Activated CD4-positive, alpha-beta T cell treated with anti-CD3 and anti-CD28 coated beads for 36 hours (primary cell): ENCODE measurements at regions not wholly inside any gene's neighbourhood (a gene's known extent, or its start where the extent isn't known, plus 50 kb on each side); places are given as distances from the start of the nearest gene placed in this dataset.

Experiments used
- ATAC-seq: fragments of 200-7000 bp; cut with Tn5 transposase; one replicate; pipeline ENCODE4 v1.10.0; 2021; ENCODE audit warnings: mild to moderate bottlenecking, moderate library complexity
- CTCF ChIA-PET: fragments of 350-600 bp; sonication (Branson Sonifier 250); formaldehyde crosslinking; loops from one replicate; lab custom pipeline; 2021; ENCODE audit warnings: antibody characterized with exemption; lab: Charles Lee
- POLR2A ChIA-PET: fragments of 350-600 bp; sonication (Branson Sonifier 250); formaldehyde crosslinking; loops from one replicate; lab custom pipeline; 2021; ENCODE audit warnings: antibody characterized with exemption, inconsistent platforms; lab: Charles Lee
- DNase-seq: peaks from one replicate; pipeline ENCODE4 v3.0.0-alpha.2; 2020
- H3K27ac Mint-ChIP-seq: one replicate; pipeline ENCODE4 v1.8.0; 2021; ENCODE audit warnings: mixed read lengths
- H3K27me3 Mint-ChIP-seq: one replicate; pipeline ENCODE4 v1.8.0; 2021; ENCODE audit warnings: mixed read lengths
- H3K36me3 Mint-ChIP-seq: one replicate; pipeline ENCODE4 v1.8.0; 2021; ENCODE audit warnings: low read depth, mixed read lengths
- H3K4me1 Mint-ChIP-seq: one replicate; pipeline ENCODE4 v1.8.0; 2021; ENCODE audit warnings: mixed read lengths
- H3K4me3 Mint-ChIP-seq: one replicate; pipeline ENCODE4 v1.8.0; 2021; ENCODE audit warnings: mild to moderate bottlenecking, moderate library complexity, mixed read lengths
- H3K9me3 Mint-ChIP-seq: one replicate; pipeline ENCODE4 v1.8.0; 2021; ENCODE audit warnings: low read depth, mixed read lengths
- intact Hi-C, 2 experiments: fragments of 100-400 bp; cut with DNase I in 1 of 2; cut with micrococcal nuclease in 1 of 2; formaldehyde crosslinking; loops; one replicate each; pipeline versions ENCODE4 v1.14.2 to v1.15.1; 2022 to 2024; cut with DNase I, micrococcal nuclease

DNA sequence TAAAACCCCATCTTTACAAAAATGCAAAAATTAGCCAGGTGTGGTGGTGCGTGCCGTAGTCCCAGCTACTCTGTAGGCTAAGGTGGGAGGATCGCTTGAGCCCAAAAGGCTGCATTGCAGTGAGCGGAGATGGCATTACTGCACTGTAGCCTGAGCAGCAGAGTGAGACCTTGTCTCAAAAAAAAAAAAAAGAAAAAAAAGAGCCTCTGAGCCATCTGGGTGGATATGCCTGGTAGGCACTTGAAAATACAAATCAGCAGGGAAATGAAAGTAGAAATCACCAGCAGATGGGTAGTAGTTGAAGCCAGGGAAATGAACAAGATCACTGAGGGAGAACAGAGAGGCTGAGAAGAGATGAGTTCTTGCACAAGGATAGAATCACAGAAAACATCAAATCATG is 131.0 kb upstream of the HMCN1 start:
- ATAC-seq (no peak), DNase-seq (no peak)
- Mint-ChIP-seq H3K27ac (no peak overlapping the region), H3K4me3 (no peak overlapping the region), H3K27me3 (no peaks in the 10 kb centered on the region), H3K4me1 (no peaks in the 10 kb centered on the region), H3K36me3 (no peaks in the 10 kb centered on the region), H3K9me3 (no peaks in the 10 kb centered on the region)
- CTCF ChIA-PET, result interaction anchor here (0.7 to 1.3 kb wide), 2 partner anchors 43 to 76 kb away, joined by 3 to 4 read pairs; no protein-coding TSS in a partner anchor
- POLR2A ChIA-PET, result interaction anchor here (0.6 kb wide), 1 partner anchor 771 kb away, joined by 3 read pairs; no protein-coding TSS in a partner anchor
- intact Hi-C loops, result no loop called here

- Mint-ChIP-seq H3K4me3 (no peak overlapping the region), H3K9me3 (no peaks in the 10 kb centered on the region), H3K27ac (no peak overlapping the region), H3K27me3 (no peaks in the 10 kb centered on the region), H3K36me3 (no peaks in the 10 kb centered on the region), H3K4me1 (no peaks in the 10 kb centered on the region)
- POLR2A ChIA-PET, result no interaction called here
- intact Hi-C loops, result no loop called here
- ATAC-seq (no peak), DNase-seq (no peak)
- CTCF ChIA-PET, result no interaction called here
Observed at GRCh38 chr1:185601189-185601588, 133.0 kb upstream of the HMCN1 start.

DNA sequence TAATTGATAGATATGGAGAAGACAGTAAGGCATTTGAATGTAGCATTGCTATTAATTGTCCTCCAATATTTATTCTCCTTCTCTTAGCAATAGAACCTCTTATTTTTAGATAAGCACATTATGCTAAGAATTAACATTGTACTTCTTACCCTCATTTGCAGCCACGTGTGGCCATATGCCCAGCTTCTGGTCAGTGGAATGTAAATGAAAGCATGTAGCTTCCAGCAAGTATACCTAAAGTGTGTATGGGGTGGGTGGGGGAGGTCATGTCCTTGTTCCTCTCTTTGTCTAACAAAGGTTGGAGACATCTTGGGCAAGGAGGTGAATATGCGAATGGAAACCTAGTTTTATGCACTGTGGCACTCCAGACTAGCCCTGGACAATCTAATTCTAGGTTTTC is 133.6 kb upstream of the HMCN1 start:
- DNase-seq, result no peak

GRCh38 chr1:185598332-185598731 is 135.9 kb upstream of the HMCN1 start:
- no peaks in the 10 kb centered on the region for H3K27me3 Mint-ChIP-seq
- no peaks in the 10 kb centered on the region for H3K9me3 Mint-ChIP-seq
- H3K4me1 Mint-ChIP-seq, result peaks cover 6% of the 10 kb centered on the region
- CTCF ChIA-PET, result interaction anchor here (0.5 to 0.9 kb wide), 2 partner anchors 37 to 83 kb away, joined by 3 read pairs; no protein-coding TSS in a partner anchor
- H3K36me3 Mint-ChIP-seq, result no peaks in the 10 kb centered on the region
- H3K4me3 Mint-ChIP-seq, result no peak overlapping the region
- ATAC-seq, result no peak
- no peak overlapping the region for H3K27ac Mint-ChIP-seq
- intact Hi-C loops, result no loop called here
- POLR2A ChIA-PET, result no interaction called here
- DNase-seq, result no peak

More for the DNA sequence above, 133.6 kb upstream of the HMCN1 start:
- CTCF ChIA-PET, result no interaction called here
- Mint-ChIP-seq H3K36me3 (no peaks in the 10 kb centered on the region), H3K4me3 (no peak overlapping the region), H3K27ac (no peak overlapping the region), H3K9me3 (no peaks in the 10 kb centered on the region), H3K4me1 (no peaks in the 10 kb centered on the region), H3K27me3 (no peaks in the 10 kb centered on the region)
- intact Hi-C loops, result no loop called here
- POLR2A ChIA-PET, result no interaction called here
- no peak for ATAC-seq

DNA sequence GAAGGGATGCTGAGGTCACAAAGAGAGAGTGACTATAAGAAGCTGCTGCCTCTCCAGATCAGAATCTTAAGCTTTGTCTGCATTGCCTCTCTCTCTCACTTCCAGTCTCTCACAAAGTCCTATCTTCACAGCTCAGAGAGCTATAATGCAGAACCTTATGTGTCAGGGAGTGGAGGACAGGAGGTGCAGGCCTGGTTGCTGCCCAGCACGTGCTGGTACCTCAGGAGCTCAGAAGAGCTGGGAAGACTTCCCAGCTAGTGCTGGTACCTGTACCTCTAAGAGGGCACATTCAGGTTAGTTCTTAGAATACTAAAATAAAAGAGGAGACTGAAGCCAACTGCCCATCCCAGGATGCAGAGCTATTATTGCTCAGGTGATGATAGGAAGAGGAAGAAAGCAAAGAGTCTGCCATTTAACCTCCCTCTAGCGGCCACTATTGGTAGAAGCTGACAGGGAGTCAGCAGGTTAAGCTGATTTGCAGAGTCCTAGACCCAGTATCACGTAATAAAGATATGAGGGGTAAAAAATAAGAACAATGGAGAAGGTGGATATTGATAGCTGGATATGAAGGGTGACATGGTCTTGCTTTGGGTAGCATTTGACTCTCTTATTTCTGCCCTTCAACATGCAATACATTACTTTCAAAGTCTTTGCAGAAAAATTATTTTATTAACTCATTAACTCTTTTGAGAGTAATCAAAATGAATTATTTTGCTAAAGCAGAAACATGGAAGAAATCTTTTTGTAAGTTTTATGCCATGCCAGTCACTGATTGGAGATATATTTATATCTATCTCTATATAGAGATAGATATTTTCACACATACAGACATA is 138.1 kb upstream of the HMCN1 start:
- ATAC-seq (peak; percentile 75), DNase-seq (peak; percentile 61)
- intact Hi-C loops, result no loop called here
- H3K27ac Mint-ChIP-seq, result no peak overlapping the region
- H3K36me3 Mint-ChIP-seq, result no peaks in the 10 kb centered on the region
- CTCF ChIA-PET, result interaction anchor here (0.6 to 2.2 kb wide), 29 partner anchors 9 to 1402 kb away, joined by 3 to 16 read pairs (median 4); partner anchors contain the start of gene IVNS1ABP
- peaks cover 10% of the 10 kb centered on the region for H3K4me1 Mint-ChIP-seq
- H3K27me3 Mint-ChIP-seq, result no peaks in the 10 kb centered on the region
- no peak overlapping the region for H3K4me3 Mint-ChIP-seq
- peaks cover 2% of the 10 kb centered on the region for H3K9me3 Mint-ChIP-seq
- POLR2A ChIA-PET, result interaction anchor here (1.4 kb wide), 1 partner anchor 279 kb away, joined by 6 read pairs; the partner anchor contains the start of gene IVNS1ABP

DNA sequence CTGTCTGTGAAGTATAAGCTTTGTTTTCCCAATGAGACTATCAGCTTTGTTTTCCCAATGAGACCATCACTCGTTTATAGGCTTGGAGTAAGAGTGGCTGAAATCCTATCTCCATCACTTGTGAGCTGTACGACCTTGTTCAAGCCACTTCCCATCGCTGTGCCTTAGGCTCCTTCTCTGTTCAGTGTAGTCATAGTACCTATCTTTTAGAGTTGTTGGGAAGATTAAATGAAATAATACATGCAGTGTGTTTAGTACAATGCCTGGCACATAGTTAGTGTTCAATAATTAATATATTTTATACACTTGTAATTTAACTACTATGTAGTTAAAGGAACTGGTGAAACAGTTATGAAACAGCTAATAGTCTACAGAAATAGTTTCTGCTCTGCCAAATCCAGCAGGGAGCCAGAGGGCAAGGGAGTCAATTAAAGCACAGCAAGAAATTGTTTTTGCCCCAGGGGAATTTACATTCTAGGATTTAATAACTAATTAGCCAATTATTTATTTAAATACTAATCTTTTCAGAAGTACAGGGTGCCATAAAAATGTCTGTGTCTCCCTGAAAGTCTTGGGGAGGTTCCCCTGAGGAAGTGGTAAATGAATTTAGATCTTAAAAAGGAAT is 139.3 kb upstream of the HMCN1 start:
- peaks cover 10% of the 10 kb centered on the region for H3K4me1 Mint-ChIP-seq
- no peaks in the 10 kb centered on the region for H3K36me3 Mint-ChIP-seq
- H3K27me3 Mint-ChIP-seq, result no peaks in the 10 kb centered on the region
- DNase-seq (no peak), ATAC-seq (no peak)
- H3K4me3 Mint-ChIP-seq, result no peak overlapping the region
- POLR2A ChIA-PET, result no interaction called here
- H3K9me3 Mint-ChIP-seq, result peaks cover 2% of the 10 kb centered on the region
- intact Hi-C loops, result no loop called here
- no peak overlapping the region for H3K27ac Mint-ChIP-seq
- CTCF ChIA-PET, result interaction anchor here (0.7 to 2.2 kb wide), 11 partner anchors 22 to 320 kb away, joined by 3 to 16 read pairs (median 5); partner anchors contain the start of gene IVNS1ABP

DNA sequence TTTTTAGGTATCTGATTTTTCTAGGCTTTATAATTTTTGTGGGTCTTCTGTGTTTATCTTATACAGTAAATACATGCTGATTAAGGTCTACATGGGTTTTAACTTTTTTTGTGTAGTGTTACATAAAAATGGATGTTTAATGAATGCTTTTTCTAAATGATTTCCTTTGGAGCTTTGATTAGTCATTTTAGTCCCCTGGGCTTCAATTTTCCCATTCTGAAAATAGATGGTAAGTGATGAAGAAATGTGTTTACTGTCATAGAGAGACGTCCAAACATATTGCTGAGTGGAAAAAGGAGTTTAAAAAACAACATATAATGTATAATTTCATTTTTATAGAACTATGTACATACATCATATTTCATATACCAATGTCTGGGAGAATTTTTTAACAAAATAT is 140.9 kb upstream of the HMCN1 start:
- intact Hi-C loops, result no loop called here
- no peaks in the 10 kb centered on the region for H3K36me3 Mint-ChIP-seq
- DNase-seq, result no peak
- H3K4me1 Mint-ChIP-seq, result peaks cover 10% of the 10 kb centered on the region
- ChIA-PET POLR2A (interaction anchor here (0.7 kb wide), 1 partner anchor 703 kb away, joined by 3 read pairs; no protein-coding TSS in a partner anchor), CTCF (interaction anchor here (0.9 to 1.3 kb wide), 2 partner anchors 10 to 63 kb away, joined by 3 to 4 read pairs; no protein-coding TSS in a partner anchor)
- peaks cover 2% of the 10 kb centered on the region for H3K9me3 Mint-ChIP-seq
- ATAC-seq, result no peak
- H3K27me3 Mint-ChIP-seq, result no peaks in the 10 kb centered on the region
- no peak overlapping the region for H3K27ac Mint-ChIP-seq
- H3K4me3 Mint-ChIP-seq, result no peak overlapping the region

DNA sequence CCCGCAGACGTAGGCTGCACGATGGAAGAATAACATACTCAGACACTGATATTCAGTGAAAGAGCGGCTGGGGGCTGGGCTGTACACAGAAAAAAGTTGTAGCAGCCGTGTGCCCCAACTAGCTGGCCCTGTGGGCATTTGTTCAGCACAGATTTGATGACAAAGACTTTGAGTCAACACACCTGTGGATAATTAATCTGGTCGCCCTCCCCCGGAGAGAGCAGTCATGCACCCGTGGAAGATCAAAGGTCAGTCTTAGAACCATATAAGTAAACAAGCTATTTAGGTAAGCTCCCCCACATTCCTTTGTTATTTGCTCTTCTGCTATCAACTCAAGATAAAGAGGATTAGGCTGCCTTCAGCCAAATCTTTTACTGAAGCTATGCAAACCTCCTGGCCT is 148.4 kb upstream of the HMCN1 start:
- intact Hi-C loops, result no loop called here
- DNase-seq, result no peak
- POLR2A ChIA-PET, result no interaction called here

GRCh38 chr1:185581961-185582725 is 152.0 kb upstream of the HMCN1 start:
- peaks cover 11% of the 10 kb centered on the region for H3K36me3 Mint-ChIP-seq
- no peak for ATAC-seq
- peaks cover 25% of the 10 kb centered on the region for H3K9me3 Mint-ChIP-seq
- H3K4me1 Mint-ChIP-seq, result no peaks in the 10 kb centered on the region
- intact Hi-C loops, result no loop called here
- H3K27me3 Mint-ChIP-seq, result no peaks in the 10 kb centered on the region
- ChIA-PET POLR2A (no interaction called here), CTCF (interaction anchor here (0.6 to 1.8 kb wide), 5 partner anchors 11 to 399 kb away, joined by 3 to 4 read pairs (median 3); no protein-coding TSS in a partner anchor)
- no peak overlapping the region for H3K4me3 Mint-ChIP-seq
- no peak for DNase-seq
- H3K27ac Mint-ChIP-seq, result no peak overlapping the region

More for the DNA sequence above, 148.4 kb upstream of the HMCN1 start:
- Mint-ChIP-seq H3K27ac (no peak overlapping the region), H3K27me3 (no peaks in the 10 kb centered on the region), H3K4me3 (no peak overlapping the region), H3K4me1 (no peaks in the 10 kb centered on the region), H3K36me3 (peaks cover 2% of the 10 kb centered on the region), H3K9me3 (peaks cover 6% of the 10 kb centered on the region)
- CTCF ChIA-PET, result interaction anchor here (0.6 to 2.0 kb wide), 2 partner anchors 11 to 292 kb away, joined by 3 to 8 read pairs; no protein-coding TSS in a partner anchor
- no peak for ATAC-seq

- Mint-ChIP-seq H3K36me3 (peaks cover 11% of the 10 kb centered on the region), H3K27me3 (no peaks in the 10 kb centered on the region), H3K9me3 (peaks cover 25% of the 10 kb centered on the region), H3K4me3 (no peak overlapping the region), H3K4me1 (no peaks in the 10 kb centered on the region), H3K27ac (no peak overlapping the region)
- ChIA-PET POLR2A (no interaction called here), CTCF (interaction anchor here (1.7 kb wide), 2 partner anchors 89 to 240 kb away, joined by 3 to 4 read pairs; no protein-coding TSS in a partner anchor)
- DNase-seq (no peak), ATAC-seq (no peak)
- intact Hi-C loops, result no loop called here
Observed at GRCh38 chr1:185581020-185581419, 153.2 kb upstream of the HMCN1 start.

DNA sequence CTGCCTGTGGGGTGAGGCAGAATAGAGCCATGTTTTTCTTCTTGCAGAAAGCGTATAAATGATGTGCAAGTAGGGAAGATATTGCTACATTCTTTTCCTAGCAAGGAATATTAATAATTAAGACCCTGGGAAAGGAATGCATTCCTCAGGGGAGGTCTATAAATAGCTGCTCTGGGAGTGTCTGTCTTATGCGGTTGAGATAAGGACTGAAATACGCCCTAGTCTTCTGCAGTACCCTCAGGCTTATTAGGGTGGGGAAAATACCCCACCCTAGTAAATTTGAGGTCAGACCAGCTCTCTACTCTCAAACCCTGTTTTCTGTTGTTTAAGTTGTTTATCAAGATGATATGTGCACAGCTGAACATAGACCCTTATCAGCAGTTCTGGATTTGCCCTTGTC is 155.9 kb upstream of the HMCN1 start:
- H3K36me3 Mint-ChIP-seq, result peaks cover 11% of the 10 kb centered on the region
- ChIA-PET CTCF (interaction anchor here (0.7 kb wide), 1 partner anchor 538 kb away, joined by 3 read pairs; no protein-coding TSS in a partner anchor), POLR2A (no interaction called here)
- no peak overlapping the region for H3K27ac Mint-ChIP-seq
- ATAC-seq (no peak), DNase-seq (no peak)
- intact Hi-C loops, result no loop called here
- peaks cover 25% of the 10 kb centered on the region for H3K9me3 Mint-ChIP-seq
- no peak overlapping the region for H3K4me3 Mint-ChIP-seq
- H3K4me1 Mint-ChIP-seq, result no peaks in the 10 kb centered on the region
- no peaks in the 10 kb centered on the region for H3K27me3 Mint-ChIP-seq
